ENCODE measurements at regions not wholly inside any gene's neighbourhood (a gene's known extent, or its start where the extent isn't known, plus 50 kb on each side); places are given as distances from the start of the nearest gene placed in this dataset.
A peak's percentile ranks its signal among the peaks of the same experiment; 100 is the strongest.
"Not testable (repeated sequence)": the region's sequence is repeated elsewhere in the genome, so short reads cannot be mapped to it uniquely, and the experiment has no call there.

DNA sequence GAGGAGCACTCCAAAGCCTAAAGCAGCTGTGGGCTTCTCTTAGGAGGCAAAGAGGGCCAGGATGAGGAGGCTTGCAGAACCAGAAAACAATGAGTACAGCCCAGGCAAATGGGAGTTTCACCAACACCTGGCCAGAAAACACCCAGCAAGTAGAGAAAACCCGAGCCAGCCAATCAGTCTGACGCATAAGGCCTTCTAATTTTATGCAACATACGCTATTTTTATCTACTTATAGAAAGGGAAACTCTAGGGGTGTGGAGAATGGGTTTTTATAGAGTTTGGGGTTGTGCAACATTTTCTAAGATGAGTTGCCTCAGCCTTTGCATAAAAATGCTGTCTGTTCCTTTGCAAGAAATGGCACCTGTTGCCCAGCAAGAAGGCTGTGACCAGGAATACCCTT lies 529.0 kb upstream of the CDH5 start:
- no peak for DNase-seq (ENCODE audit: low read depth)

DNA sequence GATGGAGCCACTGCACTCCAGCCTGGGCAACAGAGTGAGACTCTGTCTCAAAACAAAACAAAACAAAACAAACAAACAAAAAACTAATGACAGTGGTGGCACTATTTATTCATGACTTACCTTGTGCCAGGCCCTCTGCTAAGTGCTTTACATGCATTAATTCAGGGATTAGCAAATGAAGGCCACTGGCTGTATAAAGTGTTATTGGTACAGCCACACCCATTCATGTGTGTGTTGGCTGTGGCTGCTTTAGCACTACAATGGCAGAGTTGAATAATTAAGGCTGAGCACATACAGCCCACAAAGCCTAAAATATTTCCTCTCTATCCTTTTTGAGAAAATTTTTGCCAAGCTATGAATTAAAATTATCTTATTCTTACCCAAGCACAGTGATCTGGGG lies 531.8 kb upstream of the CDH5 start:
- DNase-seq (ENCODE audit: low read depth), result no peak

DNA sequence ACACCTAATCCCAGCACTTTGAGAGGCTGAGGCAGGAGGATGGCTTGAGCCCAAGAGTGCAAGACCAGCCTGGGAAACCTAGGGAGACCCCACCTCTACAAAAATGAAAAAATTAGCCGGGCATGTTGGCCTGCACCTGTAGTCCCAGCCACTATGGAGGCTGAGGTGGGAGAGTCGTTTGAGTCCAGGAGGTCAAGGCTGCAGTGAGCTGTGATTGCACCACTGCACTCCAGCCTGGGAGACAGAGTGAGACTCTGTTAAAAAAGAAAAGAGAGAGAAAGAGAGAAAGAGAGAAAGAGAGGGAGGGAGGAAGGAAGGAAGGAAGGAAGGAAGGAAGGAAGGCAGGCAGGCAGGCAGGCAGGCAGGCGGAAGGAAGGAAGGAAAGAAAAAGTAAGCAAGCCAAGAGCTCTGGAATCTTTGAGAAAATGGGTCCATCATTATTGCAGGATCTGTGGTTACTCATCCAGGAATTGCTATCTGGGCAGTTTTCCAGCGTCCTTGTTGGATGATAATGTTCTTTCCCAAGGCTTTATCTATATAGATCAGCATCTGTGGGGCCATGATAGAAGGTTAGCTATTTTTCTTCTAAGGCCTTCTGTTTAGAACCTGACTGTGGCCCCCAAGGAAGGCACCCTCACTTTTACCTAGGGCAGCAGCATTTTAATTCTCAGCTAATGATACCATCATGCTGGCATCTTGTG lies 533.2 kb upstream of the CDH5 start:
- peak; percentile 62 for DNase-seq (ENCODE audit: low read depth)

DNA sequence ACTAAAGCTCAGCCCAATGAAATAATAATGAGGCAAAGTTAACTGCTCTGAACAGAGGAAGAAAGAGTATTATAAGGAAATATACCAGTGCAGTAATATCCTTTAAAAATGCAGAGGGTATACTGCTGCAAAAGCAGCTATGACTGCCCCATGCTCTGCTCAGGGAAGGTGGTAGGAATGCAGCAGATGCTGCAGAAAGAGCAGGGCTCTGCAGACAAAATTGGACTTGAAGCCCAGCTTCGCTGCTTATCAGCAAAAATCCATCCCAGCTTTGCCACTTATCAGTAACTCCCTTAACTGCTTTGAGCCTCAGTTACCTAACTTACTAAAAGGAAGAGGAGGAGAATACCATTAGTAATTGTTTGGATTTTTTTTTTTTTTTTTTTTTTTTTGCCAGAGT lies 533.8 kb upstream of the CDH5 start:
- DNase-seq (ENCODE audit: low read depth), result no peak

DNA sequence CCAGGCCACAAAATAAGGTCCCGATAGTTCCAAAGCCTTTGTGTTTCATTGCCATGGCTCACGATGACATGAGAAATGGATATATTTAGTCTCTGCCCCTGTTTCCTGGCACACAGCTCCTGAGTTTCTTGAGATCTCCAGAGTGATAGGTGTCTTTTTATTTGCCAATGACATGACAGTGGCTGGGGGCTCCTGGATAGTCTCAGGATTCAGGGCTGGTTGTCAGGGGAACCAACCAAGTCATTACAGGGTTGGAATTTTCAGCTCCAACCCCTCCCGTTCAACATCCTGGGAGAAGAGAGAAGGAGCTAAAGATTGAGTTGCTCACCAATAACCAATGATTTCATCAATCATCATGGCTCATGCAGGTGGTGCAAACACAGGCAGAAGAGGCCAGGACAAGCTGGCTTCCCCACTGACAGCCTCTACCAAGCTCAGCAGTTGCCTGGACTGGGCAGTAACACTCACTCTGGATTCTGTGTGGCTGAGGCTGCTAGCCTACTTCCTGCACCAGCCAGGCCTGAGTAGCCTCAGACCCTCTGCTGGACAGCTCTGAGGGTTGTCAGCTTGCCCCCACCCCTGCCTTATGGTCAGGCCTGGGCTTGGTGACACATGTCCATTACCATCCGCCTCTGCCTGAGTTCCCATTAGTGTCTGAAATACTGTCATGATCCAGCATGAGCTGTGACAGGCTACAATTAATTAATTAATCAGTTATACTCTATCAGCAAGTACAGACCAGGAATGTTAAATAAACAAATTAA lies 534.4 kb upstream of the CDH5 start:
- no peak for DNase-seq (ENCODE audit: low read depth)

- DNase-seq (ENCODE audit: low read depth), result no peak
Measured at GRCh38 chr16:65829076-65829475, 537.4 kb upstream of the CDH5 start.

- DNase-seq (ENCODE audit: low read depth), result no peak
Measured at GRCh38 chr16:65828296-65828695, 538.2 kb upstream of the CDH5 start.

DNA sequence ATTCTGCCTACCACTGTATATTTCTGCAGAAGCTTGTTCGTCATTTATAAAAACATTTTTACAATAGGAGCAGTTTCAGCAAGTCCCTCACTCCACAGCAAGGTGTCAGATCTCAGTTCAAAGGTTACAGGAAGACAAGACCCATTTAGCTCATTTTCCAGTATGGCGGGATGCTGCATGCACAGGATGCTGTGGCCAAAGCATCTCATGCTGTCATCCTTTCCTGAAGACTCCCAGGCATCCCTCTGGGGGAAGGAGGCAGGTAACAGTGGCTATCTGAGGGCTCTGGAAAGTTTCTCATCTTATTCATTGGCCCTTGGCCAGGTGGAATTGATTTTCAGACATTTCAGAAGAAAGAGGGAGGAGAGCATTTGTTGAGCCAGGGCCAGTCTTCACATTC lies 539.3 kb upstream of the CDH5 start:
- DNase-seq (ENCODE audit: low read depth), result no peak

DNA sequence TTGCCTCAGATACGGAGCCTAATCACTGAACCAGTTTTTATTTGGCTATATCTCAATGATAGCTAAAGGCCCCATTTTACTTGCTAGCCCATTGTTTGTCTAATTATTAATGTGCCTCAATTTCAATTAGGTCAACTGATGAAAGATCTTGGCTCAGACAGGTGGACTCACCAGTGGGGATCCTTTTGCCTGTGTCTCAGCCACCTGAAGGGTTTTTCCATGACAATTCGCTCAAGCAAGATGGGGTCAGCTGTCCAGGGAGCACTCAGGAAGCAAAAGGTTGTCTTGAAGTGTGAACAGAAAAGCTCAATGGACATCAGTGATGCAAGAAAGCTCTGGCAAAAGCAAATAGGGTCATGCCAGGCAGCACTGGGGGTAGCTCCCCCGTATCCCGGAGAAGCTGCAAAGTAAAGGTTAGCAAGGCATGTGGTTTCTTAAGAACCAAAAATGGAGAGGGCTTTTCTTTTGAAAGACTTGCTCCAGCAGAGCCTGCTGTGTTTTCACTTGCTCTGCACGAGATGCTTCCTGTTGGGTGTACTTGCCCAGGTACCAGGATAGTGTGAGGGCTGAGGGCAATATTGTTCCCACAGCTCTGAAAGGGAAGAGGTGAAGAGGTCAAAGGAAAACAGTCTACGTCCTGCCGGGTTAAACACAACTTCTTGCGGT lies 541.2 kb upstream of the CDH5 start:
- no peak for DNase-seq (ENCODE audit: low read depth)

GRCh38 chr16:65822148-65822547 lies 544.3 kb upstream of the CDH5 start:
- DNase-seq (ENCODE audit: low read depth), result no peak

- no peak for DNase-seq (ENCODE audit: low read depth)
Measured at GRCh38 chr16:65819136-65819898, 547.2 kb upstream of the CDH5 start.

- no peak for DNase-seq (ENCODE audit: low read depth)
Measured at GRCh38 chr16:65817799-65818198, 548.7 kb upstream of the CDH5 start.

DNA sequence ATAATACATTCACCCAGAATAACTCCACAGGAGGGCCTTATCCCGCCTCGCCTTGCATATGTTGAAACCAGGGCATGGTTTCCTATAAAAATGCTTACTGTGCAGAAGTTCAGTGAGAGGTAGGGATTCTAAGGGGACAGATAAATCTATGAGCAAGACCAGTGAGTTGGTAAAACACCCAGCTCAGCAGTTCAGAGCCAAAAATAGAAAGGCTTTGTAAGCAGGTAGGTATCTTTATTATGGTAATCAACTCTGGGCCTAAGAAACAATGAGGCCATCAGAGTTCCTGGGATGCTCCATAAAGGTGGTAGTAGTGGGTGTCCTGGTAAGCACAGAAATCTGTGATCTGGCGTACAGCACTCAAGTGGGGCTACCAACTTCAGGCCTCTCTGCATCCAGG lies 549.4 kb upstream of the CDH5 start:
- no peak for DNase-seq (ENCODE audit: low read depth)

GRCh38 chr16:65816556-65816955 lies 549.9 kb upstream of the CDH5 start:
- no peak for DNase-seq (ENCODE audit: low read depth)

GRCh38 chr16:65815707-65816106 lies 550.8 kb upstream of the CDH5 start:
- DNase-seq (ENCODE audit: low read depth), result no peak

DNA sequence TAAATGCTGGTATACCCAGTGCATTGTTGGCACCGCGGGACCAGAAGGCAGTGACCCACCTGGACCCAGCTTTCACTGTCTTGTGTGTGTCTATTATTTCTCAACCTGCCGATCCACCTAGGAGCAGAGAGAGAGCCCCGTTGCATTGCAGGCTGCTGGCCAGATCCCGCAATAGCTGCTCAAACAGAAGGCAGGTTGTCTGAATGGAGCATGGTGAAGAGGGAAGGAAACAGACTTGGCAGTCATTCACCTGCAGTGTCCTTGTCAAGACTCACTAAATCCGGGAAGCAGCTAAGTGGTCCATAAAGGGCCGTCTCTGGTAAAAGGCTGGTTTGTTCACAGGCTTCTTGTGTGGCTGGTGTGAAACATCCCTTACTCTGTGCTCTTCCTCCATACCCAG lies 552.6 kb upstream of the CDH5 start:
- not testable (repeated sequence) for DNase-seq (ENCODE audit: low read depth)

DNA sequence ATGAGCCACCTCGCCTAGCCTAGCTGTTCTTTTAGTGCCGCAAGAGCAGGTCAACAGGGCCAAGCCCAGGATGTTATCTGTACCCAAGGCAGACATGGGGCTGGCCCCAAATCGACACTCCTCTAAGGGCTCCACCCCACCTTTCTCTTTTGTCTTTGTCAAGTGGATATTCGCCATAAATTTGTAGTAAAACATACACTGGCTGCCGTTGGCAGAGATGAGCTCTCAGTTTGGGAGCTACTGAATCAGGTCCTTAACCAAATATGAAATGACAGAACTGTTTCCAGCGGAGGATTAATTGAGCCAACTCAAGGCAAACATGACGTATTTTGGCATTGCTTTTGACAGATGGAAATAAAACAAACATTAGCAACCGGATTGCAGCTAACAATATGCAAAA lies 556.9 kb upstream of the CDH5 start:
- no peak for DNase-seq (ENCODE audit: low read depth)

- DNase-seq (ENCODE audit: low read depth), result no peak
Measured at GRCh38 chr16:65808790-65809189, 557.7 kb upstream of the CDH5 start.

- DNase-seq (ENCODE audit: low read depth), result no peak
Measured at GRCh38 chr16:65807858-65808257, 558.6 kb upstream of the CDH5 start.

GRCh38 chr16:65805704-65806103 lies 560.8 kb upstream of the CDH5 start:
- DNase-seq (ENCODE audit: low read depth), result not testable (repeated sequence)

DNA sequence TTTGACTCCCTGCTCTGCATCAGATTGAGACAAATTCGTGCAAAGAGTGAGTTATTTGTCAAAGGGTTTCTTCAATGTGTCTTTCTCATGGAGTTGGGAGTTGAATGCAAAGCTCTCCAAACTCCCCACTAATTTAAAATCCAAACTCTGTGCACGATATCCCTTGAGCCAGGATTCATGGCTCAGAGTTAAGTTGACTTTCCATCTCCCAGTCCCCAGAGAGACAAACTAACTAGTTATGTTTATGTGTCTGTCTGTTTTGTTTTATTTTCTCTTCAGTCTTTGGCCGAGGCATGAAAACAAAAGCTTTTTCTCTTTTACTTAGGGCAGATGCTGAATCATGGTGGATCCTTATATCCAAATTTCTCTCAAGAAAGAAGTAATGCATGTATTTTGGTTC lies 570.0 kb upstream of the CDH5 start:
- DNase-seq (ENCODE audit: low read depth), result no peak

DNA sequence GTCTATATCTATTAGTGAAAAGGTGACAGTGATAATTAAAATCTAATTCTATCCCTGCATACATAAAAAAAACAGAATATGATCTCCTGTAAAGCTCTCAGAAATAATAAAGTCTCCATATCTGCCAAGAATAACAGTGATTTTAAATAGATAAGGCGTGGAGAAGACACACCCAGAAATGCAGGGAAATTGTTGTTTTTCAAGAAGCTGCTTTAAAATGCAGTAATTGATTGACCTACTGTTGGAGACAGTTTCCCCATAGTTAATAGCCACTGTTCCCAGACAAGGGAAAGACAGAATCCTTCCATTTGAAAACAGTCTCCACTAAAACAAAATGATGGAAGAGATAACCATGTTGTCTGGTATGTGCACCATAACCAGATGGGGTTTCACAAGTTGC lies 571.5 kb upstream of the CDH5 start:
- DNase-seq (ENCODE audit: low read depth), result no peak

DNA sequence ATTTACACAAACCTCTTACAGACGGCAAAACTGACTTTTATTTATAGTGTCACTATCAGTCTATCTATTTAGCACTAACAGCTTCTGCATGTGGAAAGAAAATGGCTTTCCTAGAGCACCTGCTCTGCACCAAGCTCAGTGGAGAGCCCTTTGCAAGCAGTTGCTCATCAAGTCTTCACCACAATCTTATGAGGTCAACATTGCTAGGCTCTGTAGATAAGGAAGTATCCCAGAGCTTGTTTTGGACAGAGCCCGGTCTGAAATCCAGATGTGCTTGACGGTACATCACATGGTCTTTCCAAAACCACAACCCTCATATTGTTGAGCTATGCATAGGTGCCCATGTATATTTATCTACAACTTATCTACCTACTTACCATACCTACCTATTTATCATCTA lies 572.7 kb upstream of the CDH5 start:
- no peak for DNase-seq (ENCODE audit: low read depth)
